DMS 273 (cell line): ENCODE measurements at regions not wholly inside any gene's neighbourhood (a gene's known extent, or its start where the extent isn't known, plus 50 kb on each side); places are given as distances from the start of the nearest gene placed in this dataset.
"Not testable (repeated sequence)": the region's sequence is repeated elsewhere in the genome, so short reads cannot be mapped to it uniquely, and the experiment has no call there.

ENCODE experiments used
- DNase-seq: peaks from one replicate; lab custom pipeline; 2025; ENCODE audit not compliant: unreplicated experiment; lab: John Stamatoyannopoulos, UW

DNA sequence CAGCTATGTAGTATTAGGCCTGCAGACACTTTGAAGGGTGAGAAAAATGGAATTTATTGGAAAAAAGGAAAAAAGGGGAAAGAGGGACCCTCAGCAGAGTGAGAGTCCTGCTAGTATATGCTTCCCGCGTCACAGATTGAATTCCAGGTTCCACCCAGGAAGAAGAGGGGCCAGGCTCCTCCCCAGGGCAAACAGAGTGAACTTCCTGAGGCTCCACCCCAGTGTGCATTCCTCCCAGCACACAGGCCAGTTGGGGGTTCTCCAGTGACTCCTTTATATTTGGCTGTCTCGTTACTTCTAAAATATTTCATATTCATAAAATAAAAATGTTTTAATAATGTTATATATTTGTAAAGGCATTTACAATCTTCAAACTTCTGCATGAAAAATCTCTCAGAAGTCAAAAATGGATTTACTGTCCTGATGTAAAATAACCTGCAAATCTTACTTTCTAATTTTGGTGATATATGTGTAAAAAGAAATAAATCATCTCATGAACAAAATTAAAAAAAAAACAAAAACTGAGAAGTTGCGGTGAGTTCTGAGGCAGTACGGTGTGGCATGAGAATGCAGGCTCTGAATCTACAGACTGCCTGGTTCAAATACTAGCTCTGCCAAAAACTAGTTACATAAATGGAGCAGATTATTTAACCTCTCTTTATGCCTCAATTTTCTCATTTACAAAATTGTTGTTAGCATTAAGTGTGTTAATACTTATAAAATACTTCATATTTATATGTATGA, 175.8 kb upstream of the P2RY1 start:
- no peak for DNase-seq

DNA sequence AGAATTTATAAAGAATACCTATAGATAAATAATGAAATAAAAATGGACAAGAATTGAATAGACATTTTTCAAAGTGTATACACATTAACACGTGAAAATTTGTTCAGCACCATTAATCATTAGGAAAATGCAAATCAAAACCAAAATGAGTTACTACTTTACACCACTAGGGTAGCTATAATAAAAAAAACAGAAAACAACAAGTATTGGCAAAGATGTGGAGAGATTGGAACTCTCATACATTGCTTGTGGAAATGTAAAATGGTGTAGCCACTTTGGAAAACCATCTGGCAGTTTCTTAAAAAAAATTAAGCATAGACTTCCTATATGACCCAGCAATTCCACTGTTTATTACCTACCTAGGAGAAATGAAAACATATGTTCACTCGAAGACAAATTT, 172.8 kb upstream of the P2RY1 start:
- no peak for DNase-seq

DNA sequence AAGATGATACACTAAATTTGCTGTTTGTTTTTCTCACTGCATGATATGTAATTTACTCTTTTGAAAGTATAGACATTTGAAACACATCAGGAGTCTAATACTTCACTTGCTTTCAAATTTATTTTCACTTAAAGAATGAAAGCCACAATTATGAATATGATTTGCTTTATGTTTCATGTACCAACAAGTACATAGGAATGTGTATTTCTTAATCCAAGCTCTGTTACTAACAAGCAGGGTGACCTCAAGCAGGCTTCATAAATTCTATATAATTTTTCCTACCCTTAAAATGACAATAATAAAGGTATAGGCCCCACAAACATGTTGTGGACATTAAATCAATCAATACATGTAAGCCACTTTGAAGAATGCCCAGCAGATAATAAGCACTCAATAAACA, 170.2 kb upstream of the P2RY1 start:
- DNase-seq, result no peak

DNA sequence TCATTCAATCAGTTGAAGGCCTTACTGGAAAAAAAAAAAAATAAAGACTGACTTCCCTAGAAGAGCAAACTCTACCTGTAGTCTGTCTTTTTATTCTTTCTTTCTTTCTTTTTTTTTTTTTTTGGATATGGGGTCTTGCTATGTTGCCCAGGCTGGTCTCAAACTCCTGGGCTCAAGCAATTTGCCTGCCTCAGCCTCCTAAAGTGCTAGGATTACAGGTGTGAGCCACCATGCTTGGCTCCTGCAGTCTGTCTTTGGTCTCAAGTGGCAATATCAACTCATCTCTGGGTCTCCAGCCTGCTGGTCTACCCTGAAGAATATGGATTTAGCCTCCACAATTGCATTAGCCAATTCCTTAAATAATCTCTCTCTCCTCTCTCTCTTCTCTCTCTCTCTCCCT, 167.7 kb upstream of the P2RY1 start:
- no peak for DNase-seq

DNA sequence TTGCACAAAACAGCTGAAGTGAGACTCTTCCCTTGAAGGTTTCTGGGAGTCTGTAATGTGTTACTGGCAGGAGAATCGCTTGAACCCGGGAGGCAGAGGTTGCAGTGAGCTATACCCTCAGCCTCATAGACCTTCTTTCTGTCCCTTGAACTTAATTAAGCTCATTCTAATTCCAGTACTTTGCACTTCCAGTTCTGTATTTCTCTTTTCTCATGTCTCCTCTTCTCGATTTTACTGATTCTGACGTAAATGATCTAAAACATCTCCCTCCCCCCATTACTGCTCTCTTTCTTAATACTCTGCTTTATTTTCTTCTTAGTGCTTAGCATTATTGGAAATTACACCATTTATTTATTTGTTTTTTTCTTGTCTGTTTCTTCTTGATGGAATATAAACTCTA, 165.4 kb upstream of the P2RY1 start:
- no peak for DNase-seq

DNA sequence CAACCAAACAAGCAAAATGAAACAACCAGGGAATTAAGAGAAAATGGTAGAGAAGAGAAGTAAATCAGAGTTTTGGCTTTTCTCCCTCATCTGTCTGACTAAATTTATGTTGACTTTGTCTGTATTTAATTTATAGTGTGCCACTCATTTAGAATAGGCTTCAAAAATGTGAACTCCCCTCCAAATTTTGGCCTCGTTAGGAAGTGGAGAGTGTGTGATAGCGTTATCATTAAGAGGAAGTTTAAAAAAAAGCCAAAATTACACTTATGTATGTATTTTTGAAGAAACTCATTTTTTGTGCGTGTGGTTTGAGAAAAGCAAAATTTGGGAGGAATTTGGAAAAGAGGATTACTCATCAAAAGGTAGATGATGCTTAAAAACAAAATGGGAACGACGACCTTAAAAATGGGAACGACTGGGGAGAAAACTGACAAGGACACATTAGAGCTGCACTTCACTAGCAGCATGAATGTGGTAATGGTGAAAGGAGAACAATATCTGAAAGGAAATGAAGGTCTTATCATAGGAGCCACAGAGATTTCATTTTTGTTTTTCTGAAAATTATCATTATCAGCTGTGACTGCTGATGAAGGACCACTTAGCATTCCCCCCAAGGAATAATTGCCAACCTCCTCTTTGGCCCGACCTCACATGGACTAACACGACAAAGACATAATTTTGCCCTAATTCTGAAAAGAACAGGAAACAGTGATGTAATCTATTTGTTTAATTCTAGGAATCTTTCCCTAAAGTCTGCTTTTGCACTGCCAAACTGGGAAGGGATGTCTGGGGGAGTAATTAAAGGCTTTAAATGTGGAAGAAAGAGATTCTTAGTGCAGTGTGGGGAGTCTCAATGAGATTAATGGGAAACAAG, 163.2 kb upstream of the P2RY1 start:
- no peak for DNase-seq

DNA sequence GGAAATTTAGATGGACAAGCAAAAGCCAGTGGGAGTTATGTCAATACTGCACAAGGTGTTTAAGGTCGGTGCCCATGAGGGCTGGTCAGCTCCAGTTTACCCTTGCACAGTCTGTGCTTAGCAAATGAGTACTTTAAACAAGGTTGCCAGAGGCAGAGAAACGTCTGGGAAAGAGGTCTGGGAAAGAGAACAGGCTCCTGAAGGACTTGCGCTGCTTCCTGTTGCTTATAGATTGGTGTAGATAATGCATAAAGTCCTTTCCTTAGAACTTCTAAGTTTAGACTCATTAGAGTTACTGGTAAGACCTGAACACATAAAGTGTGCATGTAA, 162.6 kb upstream of the P2RY1 start:
- no peak for DNase-seq

DNA sequence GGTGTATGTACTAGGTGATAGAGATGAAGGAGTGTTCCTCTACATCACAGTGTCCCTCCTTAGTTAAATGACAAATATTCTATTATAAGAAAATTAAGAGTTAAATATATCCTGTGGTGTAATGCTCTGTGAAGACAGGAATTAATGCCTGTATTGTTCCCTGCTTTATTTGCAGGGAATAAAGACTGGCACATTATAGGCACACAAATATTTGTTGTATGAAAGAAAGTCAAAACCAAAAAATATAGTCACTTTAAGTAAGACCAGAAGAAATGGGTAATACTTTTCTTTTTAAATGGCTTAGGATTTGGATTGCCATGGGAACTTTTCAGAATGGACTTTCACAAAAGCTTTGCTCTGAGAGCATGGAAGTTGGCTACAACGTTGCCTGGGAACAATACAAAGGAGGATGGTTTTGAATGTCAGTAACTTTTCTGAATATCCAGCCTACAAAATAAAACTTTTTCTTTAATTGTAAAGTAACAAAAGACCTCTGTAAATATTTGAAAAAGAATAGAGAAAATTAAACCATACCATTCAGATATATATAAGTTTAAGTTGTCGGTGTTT, 158.0 kb upstream of the P2RY1 start:
- no peak for DNase-seq

DNA sequence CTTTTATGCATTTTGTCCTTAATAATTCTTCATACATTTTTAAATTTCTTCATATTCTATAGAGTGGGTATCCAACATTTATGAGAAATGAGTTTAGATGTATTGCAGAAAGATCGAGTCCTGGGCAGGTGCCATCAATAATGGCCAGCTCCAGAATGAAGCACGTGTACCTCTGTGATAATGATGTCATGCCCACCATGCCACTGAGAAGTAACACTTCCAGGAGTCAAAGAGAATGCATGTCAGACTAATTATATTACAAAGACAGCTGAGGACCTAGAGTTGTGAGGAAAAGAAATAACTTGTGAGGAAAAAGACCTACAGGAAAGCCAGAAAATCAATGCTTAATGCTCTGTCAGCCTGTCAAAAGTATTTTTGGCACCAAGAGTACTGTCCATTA, 157.4 kb upstream of the P2RY1 start:
- DNase-seq, result no peak

DNA sequence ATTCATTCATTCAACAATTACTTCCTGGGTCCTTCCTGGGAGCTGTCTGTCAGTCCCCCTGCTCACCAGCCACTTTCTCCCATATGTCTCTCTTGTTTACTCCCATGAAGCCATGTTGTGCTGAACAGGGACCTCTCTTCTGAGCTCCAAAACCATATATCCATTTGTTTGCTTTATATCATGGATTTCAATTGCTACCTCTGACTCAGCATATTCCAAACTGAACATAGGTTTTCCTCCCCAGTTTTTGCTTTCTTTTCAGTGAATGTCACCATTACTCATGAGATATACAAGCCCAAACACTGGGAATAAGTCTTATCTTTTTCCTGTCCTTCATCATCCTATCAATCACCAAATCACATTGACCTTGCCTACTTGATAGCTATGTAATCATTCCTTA, 152.5 kb upstream of the P2RY1 start:
- no peak for DNase-seq

DNA sequence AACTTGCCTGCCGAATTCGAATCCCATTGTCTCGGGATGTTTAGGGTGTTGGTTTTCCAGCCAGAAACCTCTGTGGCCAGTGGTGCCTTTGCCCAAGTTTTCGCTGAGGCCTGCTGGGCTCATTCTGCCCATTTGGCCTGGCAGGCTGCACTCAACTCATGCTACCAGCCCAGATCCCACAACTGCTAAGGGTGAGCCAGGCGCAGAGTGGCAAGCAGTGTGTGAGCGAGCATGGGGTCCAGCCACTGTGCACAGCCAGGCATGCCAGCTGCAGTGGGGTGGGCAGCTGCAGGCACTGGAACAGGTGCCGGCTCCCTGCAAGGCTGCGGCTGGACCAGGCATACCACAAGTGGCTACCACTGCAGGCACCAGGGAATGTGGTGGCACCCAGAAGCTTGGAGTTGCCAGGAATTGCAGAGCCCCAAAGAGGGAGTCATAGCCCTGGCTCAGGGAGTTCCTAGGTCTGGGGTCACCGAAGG, 151.4 kb upstream of the P2RY1 start:
- DNase-seq, result no peak

DNA sequence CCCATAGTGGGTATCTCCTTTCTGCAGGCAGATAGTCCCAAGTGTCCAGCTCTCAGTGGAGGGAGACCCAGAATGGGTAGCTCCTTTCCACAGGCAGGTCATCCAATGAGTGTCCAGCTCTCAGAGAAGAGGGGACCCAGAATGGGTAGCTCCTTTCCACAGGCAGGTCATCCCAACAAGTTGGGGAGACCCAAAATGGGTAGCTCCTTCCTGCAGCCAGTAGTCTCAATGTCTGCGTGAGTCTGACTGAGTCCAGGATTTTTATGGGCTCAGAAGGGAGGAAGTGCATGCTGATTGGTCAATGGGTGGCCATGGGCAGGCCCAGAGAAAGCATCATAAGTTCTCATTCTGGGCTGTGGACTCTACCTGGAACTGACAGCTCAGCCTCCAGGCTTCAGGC, 150.7 kb upstream of the P2RY1 start:
- DNase-seq, result no peak

DNA sequence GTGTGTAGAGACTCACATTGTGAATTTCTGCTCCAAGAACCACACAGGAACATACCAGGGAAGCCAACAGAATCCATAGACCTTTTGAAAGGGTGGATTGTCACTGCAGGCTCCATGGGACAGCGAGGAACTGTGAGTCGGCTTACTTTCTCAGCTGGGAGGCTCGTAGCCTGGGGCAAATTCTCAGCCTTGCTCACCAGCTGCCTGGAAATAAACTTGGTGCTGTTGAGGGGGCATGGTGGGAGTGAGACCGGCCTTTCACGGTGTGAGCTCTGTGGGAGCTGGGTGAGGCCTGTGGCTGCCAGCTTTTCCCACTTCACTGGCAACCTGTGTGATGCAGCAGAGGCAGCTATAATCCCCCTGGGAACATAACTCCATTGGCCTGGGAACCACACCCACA, 146.6 kb upstream of the P2RY1 start:
- no peak for DNase-seq

DNA sequence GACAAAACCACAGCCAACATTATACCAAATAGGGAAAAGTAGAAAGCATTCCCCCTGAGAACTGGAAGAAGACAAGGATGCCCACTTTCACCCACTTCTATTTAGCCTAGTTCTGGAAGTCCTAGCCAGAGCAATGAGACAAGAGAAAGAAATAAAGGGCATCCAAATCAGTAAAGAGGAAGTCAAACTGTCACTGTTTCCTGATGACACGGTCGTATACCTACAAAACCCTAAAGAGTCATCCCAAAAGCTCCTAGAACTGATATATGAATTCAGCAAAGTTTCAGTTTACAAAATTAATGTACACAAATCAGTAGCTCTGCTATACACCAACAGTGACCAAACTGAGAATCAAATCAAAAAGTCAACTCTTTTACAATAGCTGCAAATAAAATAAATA, 142.6 kb upstream of the P2RY1 start:
- not testable (repeated sequence) for DNase-seq

DNA sequence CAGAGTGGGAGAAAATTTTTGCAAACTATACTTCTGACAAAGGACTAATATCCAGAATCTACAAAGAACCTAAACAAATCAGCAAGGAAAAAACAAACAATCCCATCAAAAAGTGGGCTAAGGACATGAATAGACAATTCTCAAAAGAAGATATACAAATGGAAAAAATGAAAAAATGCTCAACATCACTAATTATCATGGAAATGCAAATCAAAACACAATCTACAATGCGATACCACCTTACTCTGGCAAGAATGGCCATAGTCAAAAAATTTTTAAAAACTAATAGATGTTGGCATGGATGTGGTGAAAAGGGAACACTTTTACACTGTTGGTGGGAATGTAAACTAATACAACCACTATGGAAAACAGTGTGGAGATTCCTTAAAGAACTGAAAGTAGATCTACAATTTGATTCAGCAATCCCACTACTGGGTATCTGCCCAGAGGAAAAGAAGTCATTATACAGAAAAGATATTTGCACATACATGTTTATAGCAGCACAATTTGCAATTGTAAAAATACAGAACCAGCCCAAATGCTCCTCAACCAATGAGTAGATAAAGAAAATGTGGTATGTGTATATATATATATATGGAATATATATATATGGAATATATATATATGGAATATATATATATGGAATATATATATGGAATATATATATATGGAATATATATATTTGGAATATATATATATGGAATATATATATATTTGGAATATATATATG, 141.2 kb upstream of the P2RY1 start:
- not testable (repeated sequence) for DNase-seq

DNA sequence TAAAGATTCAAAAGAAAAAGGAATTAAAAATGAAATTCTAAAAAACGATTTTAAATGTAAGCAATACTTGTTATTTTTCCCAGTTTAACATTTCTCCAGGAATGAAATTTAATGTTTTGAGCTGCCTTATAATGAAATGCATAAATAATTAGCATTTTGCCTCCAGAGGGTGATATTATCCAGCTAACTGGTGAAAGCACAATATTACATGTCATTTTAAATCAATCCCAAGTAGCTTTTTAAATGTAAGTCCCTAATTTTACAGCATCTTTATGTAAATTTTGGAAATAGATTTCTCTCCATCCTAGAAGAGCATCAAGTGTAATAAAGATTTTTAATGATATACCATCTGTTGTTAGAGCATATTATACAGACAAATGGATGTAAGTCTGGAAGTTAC, 139.1 kb upstream of the P2RY1 start:
- peak; percentile 18 for DNase-seq

DNA sequence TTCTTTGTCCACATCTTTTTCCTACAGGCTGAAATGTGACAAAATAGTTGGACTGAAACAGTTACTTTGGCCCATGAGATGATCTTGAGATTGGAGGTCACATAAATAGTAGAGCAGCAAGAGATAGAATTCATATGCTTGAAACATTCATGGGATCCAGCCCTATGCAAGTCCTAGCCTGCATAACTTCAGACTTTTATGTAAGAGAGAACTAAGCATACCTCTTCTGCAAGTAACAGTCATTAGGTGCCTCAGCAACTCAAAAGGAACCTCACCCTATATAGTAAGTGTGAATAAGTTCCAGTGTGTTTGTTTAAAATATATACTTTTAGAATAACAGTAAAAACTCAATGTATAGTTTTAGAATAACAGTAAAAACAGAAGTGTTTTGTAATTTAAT, 138.0 kb upstream of the P2RY1 start:
- DNase-seq, result no peak

DNA sequence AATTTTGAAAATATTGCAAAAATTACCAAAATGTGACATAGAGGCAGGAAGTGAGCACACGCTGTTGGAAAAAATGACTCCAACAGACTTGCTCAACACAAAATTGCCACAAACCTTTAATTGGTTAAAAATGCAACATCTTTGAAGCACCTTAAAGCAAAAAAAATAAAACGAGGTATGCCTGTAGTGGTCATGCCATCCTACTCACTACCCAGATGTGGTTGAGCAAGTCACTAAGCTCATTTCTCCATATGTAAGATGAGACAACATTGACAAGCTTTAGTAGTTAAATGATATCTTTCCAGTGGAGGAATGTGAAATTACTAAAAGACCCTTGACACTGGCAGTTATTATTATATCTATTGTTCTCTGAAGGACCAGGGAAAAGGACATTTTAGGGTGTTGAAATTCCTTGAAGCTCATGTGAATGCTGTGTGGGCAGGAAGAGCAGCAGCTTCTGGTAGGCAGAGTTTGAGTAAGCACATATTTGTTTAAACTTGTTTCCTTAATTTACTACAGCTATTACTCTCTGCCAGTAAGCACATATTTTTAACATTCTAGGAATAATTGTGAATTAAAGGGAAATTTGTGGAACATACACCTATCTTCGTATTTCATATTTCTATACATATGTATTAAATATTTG, 131.6 kb upstream of the P2RY1 start:
- DNase-seq, result no peak

DNA sequence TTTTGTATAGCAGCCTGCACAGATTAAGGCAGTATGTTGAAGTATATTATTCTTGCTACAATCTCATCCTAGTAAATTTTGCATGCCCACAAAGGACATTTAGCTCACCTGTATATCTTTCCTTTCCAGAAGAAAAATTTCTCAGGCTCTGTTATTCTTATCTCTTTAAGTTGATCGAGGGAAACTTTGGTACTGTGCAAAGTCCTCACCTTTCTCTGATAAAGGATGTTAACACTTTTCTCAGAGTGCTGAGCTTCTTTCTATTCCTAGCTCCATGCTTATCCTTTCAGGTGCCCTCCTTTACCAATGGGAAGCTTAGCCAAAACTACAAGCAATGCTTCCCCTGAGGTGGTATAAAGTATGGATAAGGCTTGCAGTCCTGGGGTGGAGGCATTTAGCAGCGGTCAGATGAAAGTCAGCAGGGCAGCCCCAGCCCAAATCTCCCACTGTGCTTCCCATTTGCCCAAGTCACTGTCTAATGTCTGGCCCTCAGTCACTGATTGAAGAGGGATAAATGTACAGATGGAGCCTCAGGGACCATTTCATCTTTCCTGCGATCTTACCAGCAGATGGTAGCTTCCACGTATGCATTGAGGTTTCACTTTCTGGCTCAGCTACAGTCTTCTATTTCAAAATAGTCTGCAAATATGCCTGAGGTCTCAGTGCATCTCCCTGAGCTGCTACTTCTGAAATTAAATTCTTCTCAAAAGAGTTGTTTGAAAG, 127.8 kb upstream of the P2RY1 start:
- DNase-seq, result peak; percentile 79

DNA sequence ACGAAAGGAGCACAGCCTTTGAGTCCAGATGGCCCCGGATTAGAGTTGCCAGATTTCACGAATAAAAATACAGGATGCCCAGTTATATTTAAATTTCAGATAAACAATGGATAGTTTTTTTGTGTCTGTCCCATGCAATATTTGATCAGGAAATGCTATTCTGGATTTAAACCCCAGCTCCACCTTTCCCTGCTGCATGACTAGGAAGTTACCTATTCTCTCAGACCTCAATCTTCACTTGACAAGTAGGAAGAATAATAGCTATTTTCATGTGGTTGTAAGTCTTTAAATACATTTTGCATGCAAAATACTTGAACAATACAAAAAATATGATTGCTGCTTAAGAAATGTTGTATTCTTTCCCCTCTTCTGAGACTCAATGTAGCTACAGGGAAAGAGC, 125.3 kb upstream of the P2RY1 start:
- DNase-seq, result peak; percentile 50
